OCI-LY1 (cell line): ENCODE measurements at regions not wholly inside any gene's neighbourhood (a gene's known extent, or its start where the extent isn't known, plus 50 kb on each side); places are given as distances from the start of the nearest gene placed in this dataset.

Experiments used
- CTCF ChIP-seq: fragments of 200-600 bp; sonication (generic), shearing (Covaris generic); IDR thresholded peaks from 2 replicates; pipeline ENCODE4 v1.5.1; 2017; ENCODE audit warnings: mild to moderate bottlenecking, antibody characterized with exemption, low read length, moderate library complexity, mixed read lengths
- EZH2 ChIP-seq: fragments of 200-600 bp; sonication (generic), shearing (Covaris generic); IDR thresholded peaks from 2 replicates; pipeline ENCODE4 v1.8.0; 2017; ENCODE audit warnings: borderline replicate concordance, mixed run types, mild to moderate bottlenecking, antibody characterized with exemption, low read length, moderate library complexity, mixed read lengths

GRCh38 chr10:55104738-55105137, 303.7 kb upstream of the PCDH15 start:
- TF ChIP-seq CTCF (no peak), EZH2 (no peak)
